Loucy (cell line): ENCODE measurements at regions not wholly inside any gene's neighbourhood (a gene's known extent, or its start where the extent isn't known, plus 50 kb on each side); places are given as distances from the start of the nearest gene placed in this dataset.

Source experiments
- H2AFZ ChIP-seq: fragments of 200-600 bp; sonication (generic); 2 replicates; pipeline ENCODE4 v1.6.0; 2016; ENCODE audit warnings: antibody characterized with exemption, mild to moderate bottlenecking, low read length, moderate library complexity
- H3F3A ChIP-seq: fragments of 200-600 bp; 2 replicates; pipeline ENCODE4 v1.6.0; 2016; ENCODE audit warnings: antibody characterized with exemption, low read depth, mild to moderate bottlenecking
- H3K27me3 ChIP-seq: fragments of 200-600 bp; sonication (generic); 2 replicates; pipeline ENCODE4 v1.6.1; 2014; ENCODE audit warnings: low read length, mild to moderate bottlenecking; ENCODE audit not compliant: insufficient read depth, poor library complexity, severe bottlenecking
- H3K36me3 ChIP-seq: fragments of 200-600 bp; sonication (generic); 2 replicates; pipeline ENCODE4 v1.6.1; 2016; ENCODE audit warnings: low read length; ENCODE audit not compliant: insufficient read depth
- H3K4me1 ChIP-seq: fragments of 200-600 bp; sonication (generic); 2 replicates; pipeline ENCODE4 v1.5.1; 2014; ENCODE audit warnings: low read length, mild to moderate bottlenecking; ENCODE audit not compliant: insufficient read depth, poor library complexity, severe bottlenecking
- H3K4me2 ChIP-seq: fragments of 200-600 bp; sonication (generic); 2 replicates; pipeline ENCODE4 v1.6.0; 2014; ENCODE audit warnings: antibody characterized with exemption, low read length, low read depth, mild to moderate bottlenecking; ENCODE audit not compliant: poor library complexity, severe bottlenecking
- H3K4me3 ChIP-seq: fragments of 200-600 bp; sonication (generic); 2 replicates; pipeline ENCODE4 v1.5.1; 2014; ENCODE audit warnings: low read length, mild to moderate bottlenecking, mixed read lengths; ENCODE audit not compliant: poor library complexity, severe bottlenecking
- H3K79me2 ChIP-seq: fragments of 200-600 bp; sonication (generic); 2 replicates; pipeline ENCODE4 v1.6.1; 2014; ENCODE audit warnings: low read length; ENCODE audit not compliant: insufficient read depth
- H3K9ac ChIP-seq: fragments of 200-600 bp; sonication (generic); 2 replicates; pipeline ENCODE4 v1.6.0; 2014; ENCODE audit warnings: mild to moderate bottlenecking, low read depth, low read length, moderate library complexity; ENCODE audit not compliant: poor library complexity, severe bottlenecking
- H3K9me2 ChIP-seq: fragments of 200-600 bp; sonication (generic); replicated peaks from 2 replicates; pipeline ENCODE4 v1.6.1; 2016; ENCODE audit warnings: low read depth, low read length, mixed read lengths
- H3K9me3 ChIP-seq: fragments of 200-600 bp; sonication (generic); 2 replicates; pipeline ENCODE4 v1.6.1; 2014; ENCODE audit warnings: mild to moderate bottlenecking, antibody characterized with exemption, low read length, low read depth; ENCODE audit not compliant: insufficient read depth
- H4K20me1 ChIP-seq: fragments of 200-600 bp; sonication (generic); 2 replicates; pipeline ENCODE4 v1.6.0; 2014; ENCODE audit warnings: antibody characterized with exemption, low read length, mild to moderate bottlenecking; ENCODE audit not compliant: insufficient read depth, poor library complexity, severe bottlenecking
- CTCF ChIP-seq: fragments of 200-600 bp; sonication (generic); conservative IDR thresholded peaks from 2 replicates; pipeline ENCODE4 v1.5.1; 2014; ENCODE audit warnings: mild to moderate bottlenecking, antibody characterized with exemption, low read length
- EZH2phosphoT487 ChIP-seq: fragments of 200-600 bp; IDR thresholded peaks from 2 replicates; pipeline ENCODE4 v1.6.1; 2018; ENCODE audit warnings: antibody characterized with exemption, mild to moderate bottlenecking, moderate library complexity, borderline replicate concordance

GRCh38 chr11:116527180-116527991 is 245.4 kb downstream of the BUD13 start:
- Histone ChIP-seq H2AFZ (no peak overlapping the region), H3K79me2 (no peaks in the 10 kb centered on the region), H3F3A (no peaks in the 10 kb centered on the region), H3K9ac (no peak overlapping the region), H3K36me3 (no peaks in the 10 kb centered on the region), H4K20me1 (no peaks in the 10 kb centered on the region), H3K4me2 (no peak overlapping the region), H3K4me1 (no peaks in the 10 kb centered on the region), H3K4me3 (no peak overlapping the region), H3K27me3 (no peaks in the 10 kb centered on the region), H3K9me3 (no peaks in the 10 kb centered on the region), H3K9me2 (no peaks in the 10 kb centered on the region)
- no peak for TF ChIP-seq EZH2phosphoT487
- TF ChIP-seq CTCF, result no peak

- H4K20me1 ChIP-seq, result no peaks in the 10 kb centered on the region
- TF ChIP-seq CTCF (no peak), EZH2phosphoT487 (no peak)
- H3K4me3 ChIP-seq, result no peak overlapping the region
- H3F3A ChIP-seq, result no peaks in the 10 kb centered on the region
- H3K9me2 ChIP-seq, result no peaks in the 10 kb centered on the region
- no peaks in the 10 kb centered on the region for H3K36me3 ChIP-seq
- no peaks in the 10 kb centered on the region for H3K27me3 ChIP-seq
- no peaks in the 10 kb centered on the region for H3K9me3 ChIP-seq
- H3K9ac ChIP-seq, result no peak overlapping the region
- no peak overlapping the region for H2AFZ ChIP-seq
- H3K4me2 ChIP-seq, result no peak overlapping the region
- no peaks in the 10 kb centered on the region for H3K4me1 ChIP-seq
- no peaks in the 10 kb centered on the region for H3K79me2 ChIP-seq
Observed at GRCh38 chr11:116525961-116526495, 246.8 kb downstream of the BUD13 start.

- TF ChIP-seq CTCF, result no peak
- TF ChIP-seq EZH2phosphoT487, result no peak
- Histone ChIP-seq H3K4me2 (no peak overlapping the region), H4K20me1 (no peaks in the 10 kb centered on the region), H3K9me2 (no peaks in the 10 kb centered on the region), H3K9ac (no peak overlapping the region), H2AFZ (no peak overlapping the region), H3K9me3 (no peaks in the 10 kb centered on the region), H3K4me3 (no peak overlapping the region), H3K36me3 (no peaks in the 10 kb centered on the region), H3K27me3 (no peaks in the 10 kb centered on the region), H3K79me2 (no peaks in the 10 kb centered on the region), H3F3A (no peaks in the 10 kb centered on the region), H3K4me1 (no peaks in the 10 kb centered on the region)
Observed at GRCh38 chr11:116519499-116519898, 253.3 kb downstream of the BUD13 start.
